GM21447 (cell line): ENCODE measurements at regions not wholly inside any gene's neighbourhood (a gene's known extent, or its start where the extent isn't known, plus 50 kb on each side); places are given as distances from the start of the nearest gene placed in this dataset.

Experiments used
- ATAC-seq: cut with Tn5 transposase; IDR thresholded peaks from one replicate; pipeline ENCODE4 v1.9.1; 2021; ENCODE audit not compliant: unreplicated experiment

- no peak for ATAC-seq
Measured at GRCh38 chr4:180150818-180151217, 2092.4 kb upstream of the TENM3 start.

- no peak for ATAC-seq
Measured at GRCh38 chr4:180152831-180153230, 2090.4 kb upstream of the TENM3 start.

GRCh38 chr4:180153587-180153986, 2089.6 kb upstream of the TENM3 start:
- ATAC-seq, result no peak

DNA sequence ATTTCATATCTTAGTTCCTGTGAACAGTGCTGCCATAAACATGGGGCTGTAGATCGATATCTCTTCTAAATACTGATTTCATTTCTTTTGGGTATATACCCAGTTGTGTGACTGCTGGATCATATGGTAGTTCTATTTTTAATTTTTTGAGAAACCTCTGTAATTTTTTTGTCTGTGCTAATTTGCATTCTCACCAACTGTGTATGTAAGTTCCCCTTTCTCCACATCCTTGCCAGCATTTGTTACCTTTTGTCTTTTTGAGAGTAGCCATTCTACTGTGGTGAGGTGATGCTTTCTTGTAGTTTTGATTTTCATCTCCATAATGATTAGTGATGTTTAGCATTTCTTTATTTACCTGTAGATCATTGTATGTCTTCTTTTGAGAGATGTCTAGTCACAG, 2086.5 kb upstream of the TENM3 start:
- no peak for ATAC-seq

DNA sequence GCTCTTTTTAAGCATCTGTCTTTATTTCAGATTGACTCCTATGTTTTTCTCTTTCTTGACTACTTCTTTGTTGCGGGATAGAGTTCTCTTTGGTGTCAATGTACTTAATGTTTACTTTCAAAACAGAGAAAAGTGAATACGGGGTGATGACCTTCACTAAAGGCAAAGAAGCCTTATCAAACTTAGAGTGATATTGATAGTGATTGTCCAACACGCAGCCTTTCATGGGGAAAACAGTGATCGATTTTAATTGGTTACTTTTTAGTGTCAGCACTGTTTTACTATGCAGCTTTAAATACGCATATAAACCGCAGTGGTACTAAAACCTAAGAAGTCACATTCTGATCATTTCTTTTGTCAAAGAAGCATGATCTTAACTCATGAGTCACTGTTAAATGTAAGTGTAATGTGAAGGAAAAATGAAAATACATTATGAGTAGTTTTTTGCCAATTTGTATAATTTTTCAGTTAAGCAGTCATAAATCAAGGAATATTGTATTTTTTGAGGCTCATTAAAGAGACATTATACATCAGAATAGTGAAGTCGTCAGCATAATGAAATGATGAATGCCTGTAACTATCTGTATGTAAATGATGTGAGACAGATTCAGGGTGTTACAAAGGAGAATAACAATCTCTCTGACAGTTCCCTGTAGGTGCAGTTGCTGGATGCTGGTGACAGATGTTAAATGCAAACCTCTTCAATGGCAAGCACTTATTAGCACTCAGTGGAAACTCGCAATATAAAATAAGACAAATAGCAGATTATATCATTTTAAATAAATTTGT, 2082.8 kb upstream of the TENM3 start:
- ATAC-seq, result no peak

DNA sequence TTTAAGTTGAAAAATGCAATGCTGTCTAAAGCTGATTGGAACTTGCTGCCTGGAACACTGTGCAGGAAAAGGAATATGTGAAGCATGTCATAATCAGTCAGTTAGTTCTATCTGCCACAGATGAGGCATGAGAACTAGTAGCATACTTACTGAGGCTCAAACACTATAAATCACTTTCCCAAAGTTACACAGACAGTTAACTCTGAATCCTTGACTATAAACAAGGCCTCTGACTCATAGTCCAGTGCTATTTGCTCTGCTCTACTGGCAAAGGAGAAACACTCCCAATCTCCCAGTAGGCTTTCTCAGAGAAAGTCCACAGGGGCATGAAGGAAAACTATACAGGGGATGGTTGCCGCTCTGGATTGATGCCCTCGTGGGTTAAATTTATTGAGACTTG, 2078.4 kb upstream of the TENM3 start:
- ATAC-seq, result no peak

GRCh38 chr4:180169394-180169793, 2073.8 kb upstream of the TENM3 start:
- ATAC-seq, result no peak

DNA sequence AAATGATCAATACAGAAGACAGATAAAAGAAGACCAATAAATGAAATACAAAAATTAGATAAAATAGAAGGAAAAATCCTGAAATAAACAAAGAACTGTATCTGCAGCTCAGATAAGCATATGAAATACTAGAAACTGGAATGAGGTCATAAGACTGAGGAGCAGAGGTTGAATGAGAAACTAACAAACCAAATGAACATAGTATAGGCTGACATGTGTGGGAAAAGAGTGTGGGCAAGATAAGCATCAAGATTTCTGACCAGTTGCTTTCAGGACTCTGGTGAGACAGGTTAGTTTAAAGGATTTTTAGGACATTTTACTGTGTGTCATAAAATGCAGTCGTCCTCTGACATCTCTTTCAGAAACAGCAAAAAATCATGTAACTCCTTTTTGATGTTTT, 2073.2 kb upstream of the TENM3 start:
- no peak for ATAC-seq

DNA sequence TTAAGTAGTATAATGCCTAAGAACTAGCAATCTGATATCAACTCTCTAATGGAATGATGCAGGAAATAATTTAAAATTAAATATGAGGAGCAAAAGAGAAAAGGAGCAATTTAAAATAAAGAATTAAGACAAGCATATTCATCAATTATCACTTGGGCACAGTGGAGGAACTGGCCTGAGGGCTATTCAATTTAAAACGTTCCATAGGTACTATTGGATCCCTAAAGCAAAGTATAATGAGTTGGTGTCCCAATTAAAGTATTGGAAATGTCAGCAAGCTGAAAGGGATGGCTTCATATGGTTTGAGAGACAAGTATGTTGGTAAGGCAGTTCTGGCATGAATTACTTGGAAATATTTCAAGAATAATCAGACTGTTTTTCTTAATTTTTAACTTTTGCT, 2064.1 kb upstream of the TENM3 start:
- ATAC-seq, result no peak

- no peak for ATAC-seq
Measured at GRCh38 chr4:180189666-180190065, 2053.5 kb upstream of the TENM3 start.

DNA sequence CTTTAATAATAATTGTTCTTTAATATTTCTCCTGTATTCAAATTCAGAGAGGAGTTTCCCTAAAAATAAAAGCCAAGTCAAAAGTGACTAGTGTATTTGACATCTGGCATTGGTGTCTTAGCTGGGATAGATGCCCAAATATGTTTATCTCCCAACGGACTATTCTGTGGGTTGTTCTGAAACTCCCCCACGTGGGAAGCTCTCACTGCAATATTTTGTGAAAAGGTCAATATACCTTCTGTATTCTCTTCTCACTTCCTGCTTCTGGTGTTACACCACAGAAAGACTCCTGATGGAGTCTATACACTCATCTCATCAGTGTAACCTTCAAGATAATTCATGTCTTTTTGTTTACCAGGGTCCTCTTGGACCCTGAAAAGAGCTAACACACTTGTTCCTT, 2052.8 kb upstream of the TENM3 start:
- no peak for ATAC-seq

DNA sequence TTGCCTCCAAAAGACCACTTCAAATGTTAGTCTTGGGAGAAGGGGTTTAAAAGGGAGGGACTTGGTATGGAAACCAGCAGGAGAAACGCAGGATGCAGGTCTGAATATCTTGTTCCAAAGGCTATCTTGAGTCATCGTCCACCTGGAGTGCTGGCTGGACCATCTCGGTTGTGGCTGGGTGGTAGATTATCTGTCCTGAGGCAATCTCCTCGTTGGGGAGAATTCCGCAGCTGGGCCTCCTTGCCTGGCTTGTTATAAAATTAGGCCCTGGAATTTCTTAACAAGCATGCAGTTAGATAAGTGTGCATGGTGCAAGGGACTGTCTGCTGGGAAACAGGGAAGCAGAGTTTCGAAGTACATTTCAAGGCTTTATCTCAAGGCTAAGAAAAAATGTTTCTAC, 2045.7 kb upstream of the TENM3 start:
- no peak for ATAC-seq

DNA sequence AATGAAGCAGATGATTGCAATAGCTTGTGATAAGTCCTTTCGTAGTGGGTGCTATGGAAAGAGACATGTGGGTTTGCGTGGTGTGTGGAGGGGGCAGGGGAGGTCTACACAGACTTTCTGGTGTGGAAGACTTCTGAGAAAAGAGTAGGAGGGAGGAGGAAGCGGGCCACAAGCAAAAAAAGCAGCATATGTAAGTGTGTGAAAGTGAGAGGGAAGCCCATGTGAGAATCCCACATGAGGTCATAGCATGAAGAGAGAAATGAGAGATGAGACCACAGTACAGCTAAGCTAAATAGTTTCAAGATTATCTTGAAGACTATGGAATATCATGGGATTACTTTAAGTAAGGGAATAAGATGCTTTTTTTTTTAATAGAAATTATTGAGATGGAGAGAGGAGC, 2039.9 kb upstream of the TENM3 start:
- no peak for ATAC-seq

- ATAC-seq, result no peak
Measured at GRCh38 chr4:180205276-180205675, 2037.9 kb upstream of the TENM3 start.

GRCh38 chr4:180207921-180208320, 2035.3 kb upstream of the TENM3 start:
- ATAC-seq, result no peak

DNA sequence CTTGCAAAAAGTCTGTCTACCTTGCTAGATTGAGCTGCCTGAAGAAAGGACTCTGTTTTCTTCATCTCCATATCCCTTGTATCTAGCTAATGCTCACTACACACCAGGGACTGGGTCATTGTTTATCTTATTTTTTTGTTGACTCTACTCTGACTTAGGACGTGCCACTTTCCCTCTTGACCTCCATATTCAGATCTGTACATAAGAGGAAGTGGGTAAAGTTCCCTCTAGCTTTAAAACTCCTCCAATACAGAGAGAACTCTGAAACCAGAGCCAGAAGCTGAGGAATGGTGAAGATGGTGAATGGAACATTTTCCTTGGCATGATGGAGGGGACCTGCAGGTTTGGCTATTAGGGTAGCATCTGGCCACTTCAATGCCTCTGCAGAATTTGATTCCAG, 2026.1 kb upstream of the TENM3 start:
- no peak for ATAC-seq

DNA sequence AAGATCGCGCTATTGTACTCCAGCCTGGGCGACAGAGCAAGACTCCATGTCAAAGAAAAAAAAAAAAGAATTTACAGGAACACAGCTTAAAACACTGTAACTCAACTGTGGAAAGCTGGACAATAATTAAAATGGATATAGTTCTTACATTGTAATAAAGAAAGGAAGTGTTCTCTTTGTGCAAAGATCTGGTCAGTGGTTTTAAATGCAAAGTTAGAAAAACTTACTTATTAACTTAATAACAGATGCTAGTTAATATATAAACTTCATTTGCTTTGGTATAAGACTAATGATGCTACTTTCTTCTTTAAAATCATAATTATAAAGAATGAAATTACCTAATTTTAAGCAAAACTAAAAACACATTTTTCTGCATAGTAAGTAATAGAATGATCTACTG, 2024.1 kb upstream of the TENM3 start:
- no peak for ATAC-seq

GRCh38 chr4:180225977-180226376, 2017.2 kb upstream of the TENM3 start:
- no peak for ATAC-seq

DNA sequence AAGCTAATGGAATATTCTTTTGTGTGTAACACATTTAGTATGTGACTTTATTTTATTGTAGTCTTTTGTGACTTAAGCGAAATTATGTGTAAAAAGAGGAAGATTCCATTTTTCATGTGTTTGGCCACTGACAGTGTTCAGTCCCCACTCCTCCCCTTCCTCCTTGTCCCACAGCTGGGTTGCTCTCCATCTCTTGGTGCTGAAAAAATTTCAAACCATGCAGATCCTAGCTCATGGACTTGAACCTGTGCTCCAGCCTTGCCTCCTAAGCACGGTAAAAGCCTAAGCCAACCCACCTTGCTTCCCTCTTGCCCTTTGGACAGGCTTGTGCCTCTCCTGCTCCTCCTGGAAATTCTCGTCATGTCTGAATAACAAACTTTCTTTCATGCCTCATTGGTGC, 2008.5 kb upstream of the TENM3 start:
- ATAC-seq, result no peak

GRCh38 chr4:180240670-180241069, 2002.5 kb upstream of the TENM3 start:
- ATAC-seq, result no peak

- ATAC-seq, result no peak
Measured at GRCh38 chr4:180253419-180253818, 1989.8 kb upstream of the TENM3 start.

DNA sequence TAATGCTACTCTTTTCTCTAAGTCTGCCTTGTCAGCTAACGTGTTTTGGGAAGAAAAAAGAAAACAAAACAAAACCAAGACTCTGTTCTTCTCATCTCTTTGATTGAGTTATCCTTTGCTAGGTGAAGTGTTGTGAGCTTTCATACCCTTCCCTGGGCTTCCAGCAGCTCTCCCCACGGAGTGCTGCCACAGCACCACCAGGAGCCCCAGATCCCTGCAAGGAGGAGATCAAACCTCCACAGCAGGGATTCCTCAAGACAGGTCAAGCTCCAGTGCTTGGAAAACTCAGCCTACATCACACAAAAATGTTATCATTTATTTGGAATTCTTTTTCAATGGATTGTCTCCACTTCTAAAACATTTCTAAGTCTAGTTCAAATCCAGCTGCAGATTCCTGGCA, 1981.9 kb upstream of the TENM3 start:
- no peak for ATAC-seq

- ATAC-seq, result no peak
Measured at GRCh38 chr4:180280076-180280475, 1963.1 kb upstream of the TENM3 start.
